Myocyte (in vitro differentiated cells): ENCODE measurements at regions not wholly inside any gene's neighbourhood (a gene's known extent, or its start where the extent isn't known, plus 50 kb on each side); places are given as distances from the start of the nearest gene placed in this dataset.

Experiments
- DNase-seq: peaks from one replicate; pipeline ENCODE4 v3.0.0-alpha.2; 2012; ENCODE audit warnings: low read depth

DNA sequence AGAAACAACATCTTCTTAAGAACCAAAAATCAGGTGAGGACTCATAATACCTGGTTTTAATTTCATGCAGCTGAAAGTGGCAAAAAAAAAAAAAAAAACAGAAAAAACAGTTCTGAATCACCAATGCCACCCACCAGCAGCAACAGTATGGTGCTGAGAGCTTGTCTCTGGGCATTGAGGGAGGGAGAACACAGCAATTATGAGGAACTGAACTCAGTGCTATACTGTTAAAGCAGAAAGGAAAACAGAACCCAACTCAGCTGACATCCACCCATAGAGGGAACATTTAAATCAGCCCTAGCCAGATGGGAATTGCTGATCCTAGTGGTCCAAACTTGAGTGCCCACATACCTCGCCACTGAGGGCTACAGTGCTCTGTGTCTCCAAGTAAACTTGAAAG, 657.9 kb downstream of the ACTL7B start:
- no peak for DNase-seq

DNA sequence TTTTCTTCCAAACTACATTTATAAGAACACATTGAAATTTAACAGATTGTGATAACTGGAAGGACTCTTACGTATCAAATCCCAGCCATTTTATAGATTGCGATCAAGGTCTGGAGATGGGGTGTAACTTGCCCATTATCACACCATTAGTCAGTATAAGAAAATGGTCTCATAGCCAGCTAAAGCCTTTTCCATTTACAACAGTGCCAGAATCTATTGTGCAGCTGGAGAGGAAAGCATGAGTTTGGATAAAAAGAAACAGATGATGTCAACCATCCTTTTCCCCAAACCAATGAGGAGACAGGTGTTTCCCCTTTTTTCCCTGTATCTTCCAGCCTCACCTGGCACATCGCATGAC, 658.8 kb downstream of the ACTL7B start:
- no peak for DNase-seq

DNA sequence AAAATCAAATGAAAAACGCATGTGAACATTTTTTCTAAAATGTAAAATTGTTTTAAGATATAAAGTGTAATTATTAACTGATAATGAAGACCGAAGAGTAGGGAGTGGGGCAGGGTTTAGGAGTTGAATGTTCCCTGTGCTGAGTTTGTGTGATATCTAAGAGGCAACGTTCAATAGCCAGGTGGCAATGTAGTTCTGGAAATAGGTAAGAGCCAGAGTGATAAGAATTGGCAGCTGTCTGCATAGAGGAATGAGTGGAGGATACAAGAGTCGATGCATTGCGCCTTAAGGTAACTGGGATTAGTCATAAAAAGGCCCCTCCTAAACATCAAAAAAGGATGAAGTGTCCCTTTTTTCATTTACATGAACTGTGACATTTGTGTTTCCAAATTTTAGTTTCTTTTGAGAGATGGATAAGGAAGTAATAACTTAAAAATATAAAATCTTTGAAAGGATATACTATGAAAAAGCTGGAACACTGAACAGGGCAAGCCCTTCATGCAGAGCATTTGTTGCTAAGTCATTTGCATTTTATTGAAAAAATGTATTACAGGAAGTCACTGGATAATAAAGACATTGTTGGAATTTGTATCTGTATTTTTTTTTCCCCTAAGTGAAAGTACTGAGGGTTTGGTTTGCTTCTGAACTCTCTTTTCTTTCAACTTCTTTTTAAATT, 659.3 kb downstream of the ACTL7B start:
- DNase-seq = no peak

DNA sequence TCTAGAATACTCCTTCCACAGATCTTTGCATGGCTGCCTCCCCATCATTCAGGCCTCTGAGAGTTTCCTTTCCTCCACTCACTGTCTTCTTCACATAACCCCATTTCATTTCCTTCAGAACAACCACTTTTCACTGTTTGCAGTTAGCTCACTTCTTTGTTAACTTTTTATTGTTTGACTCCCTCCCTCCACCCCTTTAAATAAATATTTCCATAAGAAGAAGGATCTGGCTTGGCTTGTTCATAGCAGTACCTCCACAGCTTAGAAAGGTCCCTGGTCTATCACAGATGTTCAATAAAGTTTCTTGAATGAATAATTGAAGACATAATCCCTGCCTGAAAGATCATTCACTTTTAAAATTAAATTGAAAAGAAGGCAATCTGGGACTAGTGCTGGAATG, 661.6 kb downstream of the ACTL7B start:
- no peak for DNase-seq

DNA sequence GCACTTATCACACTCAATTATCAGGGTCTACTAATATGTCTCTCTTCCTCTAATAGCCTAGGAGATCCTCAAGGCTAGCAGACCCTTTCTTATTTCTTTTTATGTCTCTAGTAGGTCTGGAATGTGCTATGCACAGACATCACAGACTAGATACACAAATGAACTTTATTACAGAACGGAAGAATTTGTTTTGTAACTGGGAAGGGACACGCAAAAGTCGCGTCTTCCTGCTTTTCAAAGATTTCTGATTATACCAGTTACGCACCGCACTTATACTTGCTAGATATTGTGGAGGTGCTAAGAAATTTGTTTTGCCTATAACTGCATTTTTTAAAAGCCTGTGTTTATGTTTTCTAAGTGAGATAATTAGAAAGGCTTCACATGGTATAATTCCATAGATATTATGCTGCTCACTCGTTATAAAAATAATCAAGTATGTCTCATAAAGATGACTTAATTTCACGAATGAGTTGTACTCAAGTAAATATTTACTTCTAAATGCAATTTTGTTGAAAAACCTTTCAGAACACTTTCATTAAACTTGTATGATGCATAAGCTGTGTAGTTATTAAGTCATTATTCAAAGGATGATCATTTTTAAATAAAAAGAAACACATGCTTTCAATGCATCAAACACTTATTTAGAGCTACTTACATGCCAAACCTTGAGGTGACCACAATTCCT, 662.6 kb downstream of the ACTL7B start:
- DNase-seq = no peak

DNA sequence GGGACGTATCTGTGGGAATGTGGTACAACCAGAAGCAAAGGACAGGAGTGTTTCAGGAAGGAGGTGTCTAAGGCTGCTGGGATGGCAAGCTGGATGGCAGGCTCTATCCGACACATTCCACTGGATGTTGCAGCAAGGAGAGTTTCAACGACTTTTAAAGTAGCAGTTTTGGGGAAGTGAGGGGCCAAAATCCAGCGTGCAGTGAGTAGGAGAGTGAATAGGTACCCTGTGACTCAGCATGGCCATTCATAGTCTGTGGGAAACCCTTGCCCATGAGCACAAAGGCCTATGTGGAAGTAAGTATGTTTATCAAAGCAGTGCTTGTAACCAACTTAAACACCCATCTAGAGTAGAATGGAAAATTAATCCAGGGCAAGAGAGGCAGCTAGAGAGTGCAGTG, 664.7 kb downstream of the ACTL7B start:
- DNase-seq = no peak

DNA sequence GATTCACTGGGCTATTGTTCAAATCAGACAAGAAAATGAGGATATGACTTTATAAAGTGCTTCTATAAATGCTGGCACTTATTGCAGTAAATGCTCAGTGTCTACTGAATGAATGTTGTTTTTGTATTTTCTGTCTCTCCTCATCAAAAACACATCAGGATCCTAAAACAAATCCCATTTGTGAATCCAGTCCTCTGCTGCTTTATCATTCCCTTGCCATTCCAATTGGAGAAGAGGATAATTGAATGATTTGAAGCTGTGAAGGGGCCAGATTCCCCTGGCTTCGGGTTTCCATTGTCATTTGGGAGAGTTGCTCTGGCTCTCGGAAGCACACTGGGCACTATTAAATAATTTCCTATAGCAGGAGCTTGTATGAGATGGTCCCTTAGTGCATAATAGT, 666.8 kb downstream of the ACTL7B start:
- DNase-seq = no peak

DNA sequence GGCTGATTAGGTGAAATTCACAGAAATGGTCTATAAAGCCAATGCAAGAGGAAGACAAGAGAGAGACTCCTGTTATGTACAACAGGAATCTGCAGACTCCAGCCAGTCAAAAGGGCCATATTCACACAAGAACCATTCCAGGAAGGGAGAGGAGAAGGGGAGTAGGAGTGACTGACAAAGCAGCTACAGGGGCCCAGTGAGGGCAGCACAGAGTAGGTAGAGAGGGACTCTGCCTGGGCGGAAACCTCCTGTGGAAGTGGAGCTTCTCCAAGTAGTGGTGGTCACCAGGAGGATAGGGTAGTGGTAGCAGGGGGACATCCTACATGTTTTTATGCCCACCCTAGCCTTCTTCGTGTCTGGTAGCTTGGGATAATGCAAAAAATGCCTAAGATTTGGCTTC, 667.3 kb downstream of the ACTL7B start:
- no peak for DNase-seq

DNA sequence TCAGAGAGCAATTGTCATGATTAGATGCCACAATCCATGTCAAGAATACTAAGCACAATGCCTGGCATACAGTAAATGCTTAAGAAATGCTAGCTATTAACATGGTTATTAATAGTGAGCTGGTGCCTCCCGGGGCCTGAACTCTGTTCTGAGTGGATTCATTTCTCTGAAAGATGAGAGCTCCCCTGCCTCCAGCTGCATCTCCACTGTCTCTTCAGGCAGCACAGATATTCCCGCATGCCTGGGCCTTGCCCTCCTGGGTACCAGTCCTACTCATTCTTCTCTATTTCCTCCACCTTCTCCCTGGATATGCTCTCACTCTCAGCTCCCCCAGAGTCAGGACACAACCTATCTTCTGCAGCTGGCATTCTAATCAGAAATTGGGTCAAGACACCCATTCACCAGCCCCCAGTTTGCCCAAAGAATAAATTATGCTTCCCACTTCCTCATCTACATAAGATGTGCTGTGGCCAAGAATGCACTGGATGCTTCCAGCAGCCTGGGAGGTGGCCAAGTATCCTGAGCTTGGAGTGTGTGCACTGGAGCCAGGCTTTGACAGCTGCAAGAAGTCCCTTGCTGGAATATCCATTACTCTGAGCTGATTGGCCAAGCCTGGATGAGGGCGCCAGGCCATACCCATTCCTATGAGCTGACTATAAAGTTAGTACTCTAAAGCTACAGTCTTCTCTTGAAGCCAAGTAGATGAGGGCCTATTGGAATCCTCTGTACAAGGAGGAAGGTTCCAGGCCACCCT, 669.0 kb downstream of the ACTL7B start:
- DNase-seq = peak; percentile 93

DNA sequence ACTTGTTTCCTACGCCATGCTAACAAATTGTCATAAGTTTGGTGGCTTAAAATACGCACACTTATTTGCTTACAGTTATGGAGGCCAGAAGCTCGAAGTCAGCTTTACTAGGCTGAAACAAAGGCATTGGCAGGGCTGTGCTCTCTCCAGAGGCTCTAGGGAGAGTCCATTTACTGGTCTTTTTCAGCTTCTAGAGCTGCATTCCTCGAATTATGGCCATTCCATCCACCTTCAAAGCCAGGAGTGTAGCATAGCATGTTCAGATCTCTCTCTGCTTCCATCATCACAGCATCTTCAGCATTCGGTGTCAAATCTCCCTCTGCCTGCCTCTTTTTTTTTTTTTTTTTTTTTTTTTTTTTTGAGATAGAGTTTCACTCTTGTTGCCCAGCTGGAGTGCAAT, 670.2 kb downstream of the ACTL7B start:
- no peak for DNase-seq

DNA sequence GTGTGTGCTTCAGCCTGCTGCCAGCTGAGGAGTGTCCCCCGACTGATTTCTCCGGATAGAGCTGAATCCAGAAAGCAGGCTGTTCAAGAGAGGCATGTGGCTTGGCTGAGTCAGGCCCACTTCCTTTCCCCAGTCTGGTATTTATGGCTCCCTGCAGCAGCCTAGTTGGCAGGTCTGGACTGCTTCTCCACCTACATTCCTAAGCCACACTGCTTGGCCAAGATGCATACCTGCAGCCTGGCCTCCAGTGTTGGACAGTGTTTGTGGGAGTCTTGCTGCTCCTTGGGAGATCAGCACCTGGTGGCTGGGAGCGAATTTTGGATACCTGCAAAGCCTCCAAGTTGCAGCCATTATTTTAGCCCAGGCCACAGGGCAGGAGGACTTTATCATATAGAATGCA, 670.8 kb downstream of the ACTL7B start:
- DNase-seq = peak; percentile 68

DNA sequence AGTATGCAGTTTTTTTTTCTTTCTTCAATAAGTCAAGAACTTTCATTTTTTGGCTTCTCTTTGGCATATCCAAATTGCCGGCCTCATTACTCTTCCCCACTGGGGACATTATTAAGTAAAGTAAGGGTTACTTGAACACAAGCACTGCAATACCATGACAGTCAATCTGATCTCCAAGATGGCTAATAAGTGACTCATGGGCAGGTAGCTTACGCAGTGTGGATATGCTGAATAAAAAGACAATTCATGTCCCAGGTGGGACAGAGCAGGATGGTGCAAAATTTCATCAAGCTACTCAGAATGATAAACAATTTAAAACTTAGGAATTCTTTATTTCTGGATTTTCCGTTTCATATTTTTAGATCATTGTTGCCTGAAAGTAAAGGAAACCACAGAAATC, 671.8 kb downstream of the ACTL7B start:
- no peak for DNase-seq

DNA sequence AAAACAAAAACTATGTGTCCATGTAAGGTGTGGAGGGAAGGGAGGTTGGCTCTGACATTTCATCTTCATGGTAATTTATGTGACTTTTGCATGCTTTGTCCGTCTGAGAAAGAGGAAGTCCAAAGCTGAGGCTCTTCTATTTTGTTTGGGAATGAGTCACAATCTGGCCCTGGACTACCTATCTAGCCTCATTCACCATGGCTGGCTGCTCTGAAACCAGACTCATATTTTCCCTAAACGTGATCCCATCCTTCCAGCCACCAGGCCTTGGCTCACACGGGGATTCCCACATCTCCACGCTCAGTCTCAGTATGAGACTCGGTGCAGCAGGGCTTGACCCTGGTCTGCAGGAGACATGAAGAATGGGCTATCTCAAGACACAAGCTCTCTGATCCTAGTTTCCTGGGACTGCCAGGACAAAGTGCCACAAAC, 672.8 kb downstream of the ACTL7B start:
- peak; percentile 35 for DNase-seq

DNA sequence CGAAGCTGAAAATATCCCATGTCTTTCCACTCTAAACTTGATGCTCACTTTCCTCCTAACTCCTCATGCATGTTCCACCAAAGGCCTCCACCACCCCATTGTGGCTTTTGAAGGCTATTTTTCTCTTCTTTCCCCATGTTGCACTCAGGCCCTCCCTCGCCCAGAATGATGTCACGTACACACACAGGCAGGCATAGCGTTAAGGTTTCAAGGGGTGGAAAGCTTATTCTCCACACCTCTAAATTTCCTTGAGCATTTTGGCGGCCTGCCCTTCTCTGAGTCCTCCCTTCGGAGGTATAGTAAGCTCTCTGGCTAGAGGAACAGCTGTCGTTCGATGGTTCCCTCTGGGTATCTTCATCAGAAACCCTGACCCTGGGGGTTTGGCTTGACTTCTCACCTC, 673.5 kb downstream of the ACTL7B start:
- DNase-seq = no peak

DNA sequence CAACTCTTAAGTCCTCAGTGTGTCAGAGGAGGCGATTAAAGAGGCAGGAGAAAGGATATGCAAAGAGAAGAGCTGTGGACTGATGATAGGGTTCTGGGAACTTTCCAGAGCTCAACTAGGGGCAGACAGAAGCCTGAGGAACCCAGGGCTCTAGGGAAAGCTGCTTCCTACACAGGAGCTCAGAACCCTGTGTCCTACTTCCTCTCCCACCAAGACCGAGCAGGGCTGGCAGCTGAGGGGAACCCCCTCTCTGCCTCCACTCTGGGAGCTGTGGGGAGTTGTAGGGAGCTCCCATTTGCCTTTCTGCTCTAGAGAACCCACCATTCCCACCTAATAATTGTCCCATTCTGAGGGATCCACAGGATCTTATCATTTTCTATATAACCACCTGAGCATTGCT, 674.3 kb downstream of the ACTL7B start:
- DNase-seq = no peak

DNA sequence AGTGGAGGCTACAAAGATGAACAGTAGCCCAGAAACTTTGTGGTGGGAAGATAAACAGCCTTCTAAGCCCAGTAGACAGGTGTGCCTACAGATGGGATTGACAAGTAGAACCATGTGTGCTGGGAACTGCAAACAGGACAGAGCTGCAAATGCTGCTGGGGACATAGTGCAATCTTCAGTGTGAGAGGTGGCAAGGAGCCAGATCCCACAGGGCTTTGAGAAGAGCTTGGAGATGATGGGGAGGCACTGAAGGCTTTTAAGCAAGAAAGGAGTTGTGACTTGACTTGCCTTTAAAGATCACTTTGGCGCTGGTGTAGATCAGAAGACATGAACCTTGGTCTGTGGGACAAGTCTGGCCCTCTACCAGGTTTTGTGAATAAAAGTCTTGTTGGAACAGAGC, 675.2 kb downstream of the ACTL7B start:
- DNase-seq = peak; percentile 84

DNA sequence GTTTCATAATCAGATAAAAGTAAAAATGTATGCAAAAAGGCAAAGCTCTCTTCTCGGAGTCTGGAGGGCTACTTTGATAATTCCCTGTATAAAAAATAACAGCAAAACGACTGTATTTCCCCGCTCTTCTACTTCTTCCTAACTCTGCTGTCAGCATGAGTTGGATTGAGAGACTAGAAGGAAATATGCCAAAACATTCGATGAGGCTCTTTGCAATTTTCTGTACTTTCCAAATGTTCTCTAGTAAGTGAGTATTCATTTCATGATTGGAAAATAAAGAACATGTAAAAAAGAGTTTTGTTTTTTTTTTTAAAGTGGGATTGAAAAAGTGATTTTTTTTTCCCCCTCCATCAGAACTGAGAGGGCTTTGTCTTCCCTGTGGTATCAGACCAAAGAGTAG, 677.5 kb downstream of the ACTL7B start:
- no peak for DNase-seq

DNA sequence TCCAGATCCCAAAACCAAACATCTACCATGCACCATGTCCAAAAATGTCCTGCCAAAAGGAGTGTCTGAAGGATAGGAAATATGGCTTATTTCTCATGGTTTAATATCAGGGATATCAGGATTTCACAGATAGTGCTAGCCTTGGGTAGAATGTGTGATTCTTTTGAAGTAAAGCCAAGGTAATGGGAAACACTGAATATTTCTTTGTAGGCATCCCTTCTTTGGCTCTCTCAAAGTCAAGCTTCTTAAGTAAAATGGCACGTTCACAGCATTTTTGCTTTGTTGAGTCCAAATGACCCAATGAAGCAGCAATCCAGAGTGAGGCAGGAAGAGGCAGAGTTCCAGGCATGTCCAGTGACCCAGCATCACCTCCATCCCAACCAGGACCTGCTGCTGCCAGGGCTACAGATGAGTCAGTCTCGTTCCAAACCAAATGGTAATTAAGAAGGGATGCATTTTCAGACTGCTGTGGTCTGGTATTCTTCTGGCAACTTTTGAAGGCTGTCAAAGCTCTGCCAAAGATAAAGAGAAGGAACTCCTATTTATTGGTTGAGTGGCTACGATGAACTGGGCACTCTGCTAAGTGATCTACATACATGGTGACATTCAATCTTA, 678.8 kb upstream of the KLF4 start:
- peak; percentile 61 for DNase-seq

DNA sequence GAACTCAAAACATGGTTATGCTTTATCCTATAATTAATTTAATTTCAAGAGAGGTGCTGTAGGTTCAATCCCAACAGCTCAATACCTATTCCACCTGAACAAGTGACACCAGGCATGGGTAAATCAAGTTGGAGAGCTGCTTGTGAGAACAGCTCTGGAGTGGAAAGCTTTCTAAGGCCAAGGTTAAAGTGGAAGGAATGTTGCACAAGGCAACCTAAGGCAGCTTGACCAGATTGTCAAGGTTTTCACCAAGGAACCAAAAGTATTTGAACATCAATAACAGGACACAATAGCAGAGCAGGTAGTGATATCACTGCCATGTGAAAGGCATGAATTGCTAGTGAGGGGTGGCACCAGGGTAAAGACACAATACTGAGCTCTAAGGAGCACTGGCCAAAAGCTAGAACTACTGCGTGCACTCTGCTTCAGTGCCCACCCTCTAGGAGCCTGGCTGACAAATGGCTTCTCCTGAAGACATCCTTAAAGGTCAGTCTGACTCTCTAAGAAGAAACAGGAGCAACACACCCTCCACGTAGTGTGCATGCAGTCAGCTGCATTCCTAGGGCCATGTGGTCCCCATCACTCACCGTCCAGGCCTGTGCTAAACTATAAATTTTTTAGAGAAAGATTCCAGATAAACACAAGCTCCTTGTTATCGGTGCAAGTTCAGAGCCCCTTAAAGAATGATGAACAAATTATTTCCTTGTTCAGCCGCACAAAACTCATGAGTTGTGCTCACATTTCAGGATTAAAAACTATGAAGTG, 677.7 kb upstream of the KLF4 start:
- DNase-seq = no peak

DNA sequence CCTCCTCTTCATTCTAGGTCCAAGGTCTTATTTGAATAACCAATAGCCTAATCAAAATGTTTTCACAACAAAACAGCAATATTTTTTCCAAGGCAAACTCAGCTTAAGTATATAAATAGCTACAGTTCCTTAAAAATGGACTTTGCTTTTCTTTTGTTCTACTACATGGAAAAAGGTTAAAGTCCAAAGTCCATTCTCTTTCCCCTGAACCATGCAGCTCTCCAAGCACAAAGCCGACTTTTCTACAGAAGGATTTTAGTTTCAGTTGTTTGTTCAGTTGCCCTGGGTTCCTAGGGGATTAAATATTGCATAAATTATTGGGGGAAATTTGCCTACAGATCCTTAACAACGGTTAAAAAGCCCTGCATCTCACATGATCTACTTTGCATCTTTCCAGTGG, 677.0 kb upstream of the KLF4 start:
- DNase-seq = no peak

DNA sequence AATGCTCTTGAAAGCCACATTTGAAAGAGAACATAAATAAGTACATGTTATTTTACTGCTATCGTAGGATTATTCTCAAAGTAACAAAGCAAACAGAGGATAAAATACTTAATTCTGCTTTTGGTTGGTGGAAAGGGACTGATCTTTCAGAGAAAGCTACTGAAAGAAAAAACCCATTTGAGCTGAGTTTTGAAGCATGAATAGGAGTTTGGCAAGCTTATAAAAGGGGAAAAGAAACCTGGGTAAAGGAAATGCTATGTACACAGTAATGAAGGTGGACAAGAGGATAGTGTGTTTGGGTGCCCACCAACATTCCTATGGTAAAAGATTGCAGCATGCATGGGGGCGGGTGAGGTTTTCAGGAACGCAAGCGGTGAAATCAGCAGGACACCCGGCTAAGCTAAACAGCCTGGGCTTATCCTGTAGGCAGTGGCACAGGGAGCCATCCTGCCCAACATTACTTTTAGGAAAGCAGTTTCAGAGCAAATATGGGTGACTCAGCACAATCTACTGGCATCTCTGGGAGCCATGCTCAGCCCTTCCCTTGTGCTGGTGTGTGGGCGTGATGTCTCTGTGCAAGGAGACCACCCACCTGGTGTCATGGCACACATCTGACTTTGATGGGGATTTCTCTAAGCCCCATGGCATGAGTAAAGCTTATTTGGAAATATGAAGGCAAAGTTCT, 673.9 kb upstream of the KLF4 start:
- peak; percentile 54 for DNase-seq
